HPDE6-E6E7 (cell line): ENCODE measurements at regions not wholly inside any gene's neighbourhood (a gene's known extent, or its start where the extent isn't known, plus 50 kb on each side); places are given as distances from the start of the nearest gene placed in this dataset.

Experiments used
- DNase-seq: peaks from one replicate; pipeline ENCODE4 v3.0.0; 2011; ENCODE audit warnings: missing footprints; ENCODE audit errors: extremely low spot score

DNA sequence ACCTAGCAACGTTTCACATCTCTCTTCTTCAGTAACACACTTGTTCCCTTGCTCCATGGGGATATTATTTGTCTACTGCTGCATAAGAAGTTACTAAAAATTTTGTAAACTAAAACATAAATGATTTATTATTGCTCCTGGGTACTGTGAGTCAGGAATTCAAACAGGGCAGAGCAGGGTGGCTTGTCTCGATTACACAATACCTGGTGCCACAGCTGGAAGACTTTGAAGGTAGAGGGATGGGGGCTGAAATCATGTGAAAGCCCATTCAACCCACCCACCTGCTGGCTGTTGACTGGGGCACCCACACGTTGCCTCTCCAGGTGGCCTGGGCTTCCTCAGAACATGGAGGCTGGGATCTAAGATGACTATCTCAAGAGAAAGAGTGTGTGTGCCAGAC lies 213.2 kb downstream of the ESM1 start:
- DNase-seq, result no peak

DNA sequence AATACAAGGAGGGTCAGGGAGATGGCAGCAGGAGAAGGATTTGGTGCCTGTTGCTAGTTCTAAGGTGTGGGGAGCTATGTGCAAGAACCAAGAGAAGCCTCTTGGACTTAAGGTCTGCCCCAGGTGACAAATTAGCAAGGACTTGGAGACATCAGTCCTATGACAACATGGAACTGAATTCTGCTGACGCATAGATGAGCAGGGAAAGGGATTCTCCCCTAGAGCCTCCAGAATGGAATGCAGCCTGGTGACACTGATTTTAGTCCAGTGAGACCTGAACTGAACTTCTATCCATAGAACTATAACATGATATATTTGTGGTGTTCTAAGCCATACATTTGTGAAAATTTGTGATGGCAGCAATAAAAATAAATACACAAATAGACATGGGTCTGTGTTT lies 215.6 kb downstream of the ESM1 start:
- no peak for DNase-seq

DNA sequence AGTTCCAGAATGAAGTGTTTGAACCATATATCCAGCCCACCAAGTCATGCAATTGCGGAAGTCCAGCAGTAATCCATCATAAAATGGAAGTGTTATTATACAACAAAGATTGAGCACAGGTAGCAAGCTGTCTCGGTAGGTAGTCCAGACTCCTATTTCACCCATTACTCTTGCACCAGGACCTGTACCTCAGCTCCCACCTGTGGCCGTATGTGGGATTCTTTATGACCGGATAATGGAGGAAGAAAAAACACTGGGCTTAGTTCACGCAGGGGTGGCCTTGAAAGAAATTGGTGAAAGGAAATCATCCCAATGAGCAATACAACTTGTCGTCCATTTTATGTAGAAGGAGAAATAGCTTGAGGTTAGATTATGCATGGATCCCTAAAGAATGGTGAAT lies 216.3 kb downstream of the ESM1 start:
- DNase-seq, result no peak

DNA sequence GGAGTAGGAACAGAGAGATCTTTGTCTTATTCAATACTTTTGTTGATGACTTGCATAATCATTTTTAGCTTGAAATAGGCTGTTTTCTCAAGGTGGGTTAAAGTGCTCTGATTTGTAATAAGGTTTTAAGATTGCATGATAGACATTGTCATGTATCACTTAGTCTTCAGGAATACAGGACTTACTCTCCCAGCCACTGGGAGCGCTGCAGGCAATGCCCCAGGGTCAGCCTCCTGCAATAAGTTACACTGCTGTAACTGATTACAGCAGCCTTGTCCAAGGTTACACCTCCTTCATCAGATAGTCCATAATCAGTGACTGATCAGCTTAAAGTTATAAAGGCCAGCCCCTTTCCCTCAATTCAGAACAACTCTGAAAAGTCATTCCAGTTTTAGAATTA lies 218.6 kb downstream of the ESM1 start:
- DNase-seq, result no peak

DNA sequence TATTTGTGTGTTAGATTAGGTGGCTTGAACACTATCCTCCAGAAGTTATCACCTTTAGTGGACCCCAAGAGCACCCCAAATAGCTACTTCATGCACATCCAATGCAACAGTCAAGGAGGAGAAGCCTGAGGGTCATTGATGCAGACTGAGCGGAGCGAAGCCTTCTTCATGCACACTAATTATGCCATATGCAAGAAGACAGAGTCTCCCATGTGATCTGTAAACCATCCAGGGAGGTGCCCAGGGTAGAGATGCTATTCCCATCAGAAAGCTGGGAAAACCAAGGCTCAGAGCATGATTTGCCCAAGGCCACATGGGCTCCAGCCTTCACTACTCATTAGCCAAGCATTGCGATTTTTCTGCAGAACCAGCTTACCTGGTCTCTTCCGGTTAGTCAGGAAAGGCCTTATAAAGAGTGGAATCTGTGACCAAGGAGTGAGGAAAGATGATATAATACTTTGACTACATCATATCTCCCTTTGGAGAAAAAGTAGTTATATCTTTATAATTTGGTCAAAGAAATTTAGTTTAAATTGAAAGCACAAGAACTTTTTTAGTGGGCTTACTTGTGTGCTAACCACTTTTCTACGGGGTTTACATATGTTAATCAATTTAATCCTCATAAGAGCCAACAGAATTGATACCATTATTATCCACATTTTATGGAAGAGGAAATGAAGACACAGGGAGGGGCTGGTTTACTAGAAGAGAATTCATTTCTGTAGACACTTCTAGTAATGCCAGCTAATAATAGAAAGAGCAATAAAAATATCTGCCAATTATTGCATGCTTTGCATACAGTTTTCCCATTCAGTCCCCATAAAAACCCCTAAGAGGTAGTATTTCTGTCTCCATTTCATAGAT lies 220.0 kb downstream of the ESM1 start:
- DNase-seq, result no peak

DNA sequence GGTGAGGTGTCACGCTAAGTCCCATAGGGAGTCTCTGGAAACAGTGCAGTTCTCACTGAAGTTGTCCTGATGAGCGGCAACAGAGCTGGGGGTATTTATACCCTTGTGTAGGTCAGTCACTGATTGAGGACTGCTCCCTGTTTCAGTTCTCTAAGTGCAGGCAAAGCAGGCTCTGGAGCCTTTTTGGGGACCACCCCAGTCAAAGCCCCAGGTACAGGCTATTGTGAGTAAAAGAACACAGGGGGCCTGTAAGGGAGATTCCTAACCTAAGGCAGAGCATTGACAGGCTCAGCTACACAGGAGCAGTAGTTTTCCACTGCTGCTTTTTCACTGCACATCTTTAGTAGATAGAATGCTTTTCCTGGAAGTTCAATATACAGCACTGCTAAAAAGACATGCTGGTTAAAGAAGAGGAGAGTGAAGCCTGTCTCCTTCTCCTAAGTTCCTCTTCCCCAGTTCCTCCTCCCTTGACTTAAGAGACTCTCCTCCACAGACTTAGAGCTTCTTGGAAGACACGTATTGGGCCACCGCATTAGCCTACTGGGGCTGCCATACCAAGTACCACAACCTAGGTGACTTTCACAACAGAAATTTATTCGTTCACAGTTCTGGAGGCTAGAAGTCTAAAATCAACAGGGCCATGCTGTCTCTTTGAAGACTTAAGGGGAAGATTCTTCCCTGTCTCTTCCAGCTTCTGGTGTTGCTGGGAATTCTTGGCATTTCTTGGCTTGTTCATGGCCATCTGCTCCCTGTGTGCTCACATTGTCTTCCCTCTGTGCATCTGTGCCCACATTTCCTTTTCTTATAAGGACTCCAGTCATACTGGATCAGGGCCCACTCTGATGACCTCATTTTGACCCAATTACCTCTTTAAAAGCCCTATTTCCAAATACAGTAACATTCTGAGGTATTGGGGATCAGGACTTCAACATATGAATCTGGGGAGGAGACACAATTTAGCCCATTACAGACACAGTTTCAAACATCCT lies 221.0 kb downstream of the ESM1 start:
- no peak for DNase-seq

DNA sequence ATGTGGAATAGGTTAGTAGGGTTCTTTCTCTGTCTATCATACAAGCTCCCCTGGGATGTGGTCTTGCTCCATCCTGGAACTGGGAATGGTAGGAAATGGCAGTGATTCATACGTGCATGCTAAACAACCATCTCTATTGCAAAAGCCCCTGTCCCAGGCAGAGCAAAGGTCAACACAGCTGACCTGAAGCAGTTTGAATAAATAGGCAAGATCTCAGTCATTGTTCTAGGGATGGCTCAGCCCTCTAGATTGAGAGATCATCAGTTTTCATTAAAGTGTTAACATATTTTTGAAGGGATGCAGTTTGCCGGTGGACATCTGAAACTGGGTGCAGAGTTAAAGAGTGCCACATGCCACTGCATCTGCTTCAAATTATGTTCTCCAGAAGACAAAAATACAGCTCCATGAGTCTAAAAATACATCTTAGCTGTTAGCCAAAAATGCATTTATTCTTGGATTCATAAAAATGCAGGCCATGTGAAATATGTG lies 224.1 kb downstream of the ESM1 start:
- no peak for DNase-seq

DNA sequence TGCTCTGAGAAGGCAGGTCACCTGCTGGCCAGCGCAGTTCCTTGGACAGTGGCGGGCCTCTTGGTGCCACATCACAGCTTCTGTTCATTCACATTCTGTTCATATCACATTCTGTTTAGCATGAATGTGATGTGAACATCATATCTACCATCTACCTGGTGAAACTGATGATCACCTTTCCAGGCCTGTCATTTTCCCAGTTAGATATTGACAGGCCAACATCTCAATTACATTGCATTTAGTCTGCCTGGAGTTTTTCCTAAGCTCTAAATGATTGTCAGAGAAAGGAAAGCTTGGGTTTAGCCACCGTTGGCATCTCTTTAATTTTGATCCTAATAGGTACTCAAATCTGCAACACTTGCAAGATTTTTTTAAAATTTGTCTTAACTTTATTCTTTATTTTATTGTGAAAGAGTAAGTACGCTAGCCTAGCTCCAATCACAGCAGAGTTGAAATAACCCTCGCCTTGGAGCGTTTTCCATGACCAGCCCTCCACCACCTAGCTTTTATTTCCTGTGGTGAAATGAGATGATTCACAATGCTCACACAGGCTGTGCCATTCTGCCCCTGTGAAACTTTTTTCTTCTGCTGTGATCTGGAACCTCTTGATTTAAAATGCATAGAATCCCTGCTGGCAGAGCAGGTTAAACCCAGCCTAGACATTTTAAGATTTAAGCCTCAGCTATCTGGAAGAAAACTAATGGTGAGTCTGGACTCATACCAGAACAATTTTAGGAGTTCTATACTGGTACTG lies 225.0 kb downstream of the ESM1 start:
- DNase-seq, result no peak

- no peak for DNase-seq
These were observed 227.4 kb downstream of the ESM1 start for GRCh38 chr5:54758038-54758437.

DNA sequence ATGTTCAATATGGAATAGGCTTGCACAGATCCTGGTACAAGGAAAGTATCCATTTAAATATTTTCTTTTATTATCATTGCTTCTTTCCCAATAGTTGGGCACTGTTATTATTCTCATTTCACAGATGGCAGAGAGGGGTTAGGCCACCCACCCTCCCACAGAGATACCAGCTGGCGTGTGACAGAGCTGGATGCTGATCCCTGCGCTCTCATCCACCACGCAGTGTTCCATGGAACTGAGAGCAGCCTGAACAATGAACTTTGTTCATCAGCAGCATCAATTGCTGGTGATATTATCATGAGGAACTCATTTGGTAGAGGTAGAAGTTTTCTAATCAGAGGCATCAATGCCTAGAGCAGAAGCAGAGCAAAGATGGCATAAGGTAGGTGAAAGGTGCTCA lies 227.9 kb downstream of the ESM1 start:
- DNase-seq, result no peak

DNA sequence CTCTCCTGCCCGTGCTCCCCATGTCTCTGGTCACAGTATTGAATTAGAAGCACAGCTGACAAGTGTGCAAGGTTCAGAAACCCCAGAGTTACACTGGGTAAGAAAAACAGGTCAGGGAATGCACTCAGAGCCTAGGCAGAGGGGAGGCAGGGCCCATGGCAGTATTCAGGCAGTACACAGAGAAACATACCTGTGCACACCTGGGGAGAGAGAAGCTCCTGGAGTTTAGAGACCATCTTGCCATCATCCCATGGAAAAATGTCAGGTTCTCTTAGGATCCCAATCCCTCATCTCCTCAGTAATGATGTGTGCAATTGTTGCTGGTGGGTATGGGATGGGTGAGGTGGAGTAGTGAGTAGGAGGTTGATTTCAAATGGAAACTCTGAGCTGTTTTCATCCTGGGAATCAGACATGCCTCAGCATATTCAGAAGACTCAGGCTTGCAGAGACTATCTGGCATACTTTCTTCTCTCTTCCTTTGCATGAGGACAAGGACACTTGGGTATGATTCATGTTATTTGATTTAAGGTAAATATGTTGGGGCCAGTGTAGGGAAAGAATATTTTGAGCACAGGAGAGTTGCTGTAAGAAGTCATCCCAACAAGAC lies 228.5 kb downstream of the ESM1 start:
- DNase-seq, result no peak

GRCh38 chr5:54756301-54756700 lies 229.1 kb downstream of the ESM1 start:
- DNase-seq, result no peak

DNA sequence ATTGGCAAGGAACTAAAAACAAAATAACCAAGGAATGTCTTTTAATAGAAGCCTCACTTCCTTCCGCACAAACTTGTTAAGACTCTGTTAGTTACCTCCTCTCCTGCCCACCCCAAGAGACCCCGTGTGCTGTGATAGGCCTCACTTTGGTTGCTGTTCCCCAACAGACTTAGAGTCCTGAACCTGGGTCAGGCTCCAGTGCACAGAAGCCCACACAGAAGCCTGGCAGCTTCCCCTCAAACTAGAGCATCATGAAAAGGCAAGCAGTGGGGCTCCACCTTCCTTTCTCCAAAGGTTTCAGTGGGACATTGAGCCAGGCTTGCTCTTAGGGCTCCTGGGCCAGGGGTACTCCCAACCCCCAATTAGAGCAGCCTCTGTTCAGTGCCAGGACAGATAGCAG lies 230.5 kb downstream of the ESM1 start:
- no peak for DNase-seq

GRCh38 chr5:54754420-54754819 lies 231.0 kb downstream of the ESM1 start:
- DNase-seq, result no peak

- no peak for DNase-seq
These were observed 231.6 kb downstream of the ESM1 start for GRCh38 chr5:54753753-54754152.

DNA sequence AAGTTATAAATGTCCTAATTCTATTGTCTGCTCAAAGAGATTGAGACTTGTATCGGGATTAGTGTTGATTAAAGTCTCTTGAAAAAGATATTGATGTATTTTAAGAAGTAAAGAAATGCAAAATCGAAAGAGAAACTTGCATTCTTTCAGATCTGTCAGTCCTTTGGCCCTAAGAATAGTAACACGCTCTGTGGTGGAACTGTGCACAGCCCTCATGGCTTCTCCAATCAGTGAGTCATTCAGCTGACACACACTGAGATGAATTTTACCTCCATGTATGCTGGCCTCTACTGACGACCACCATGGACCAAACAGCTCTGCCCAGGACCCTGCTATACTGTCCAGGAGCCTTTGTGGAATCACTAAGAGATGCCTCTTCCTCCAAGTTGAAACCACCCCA lies 232.4 kb downstream of the ESM1 start:
- no peak for DNase-seq

- DNase-seq, result no peak
These were observed 231.0 kb downstream of the SNX18 start for GRCh38 chr5:54748527-54748926.

GRCh38 chr5:54746777-54747398 lies 229.3 kb downstream of the SNX18 start:
- DNase-seq, result no peak

- no peak for DNase-seq
These were observed 228.8 kb downstream of the SNX18 start for GRCh38 chr5:54746346-54746745.

GRCh38 chr5:54745599-54745998 lies 228.0 kb downstream of the SNX18 start:
- DNase-seq, result no peak
